HG03457 (cell line): ENCODE measurements at regions not wholly inside any gene's neighbourhood (a gene's known extent, or its start where the extent isn't known, plus 50 kb on each side); places are given as distances from the start of the nearest gene placed in this dataset.

Source experiments
- ATAC-seq: cut with Tn5 transposase; IDR thresholded peaks from one replicate; pipeline ENCODE4 v1.9.1; 2021; ENCODE audit warnings: moderate number of reproducible peaks; ENCODE audit not compliant: unreplicated experiment

DNA sequence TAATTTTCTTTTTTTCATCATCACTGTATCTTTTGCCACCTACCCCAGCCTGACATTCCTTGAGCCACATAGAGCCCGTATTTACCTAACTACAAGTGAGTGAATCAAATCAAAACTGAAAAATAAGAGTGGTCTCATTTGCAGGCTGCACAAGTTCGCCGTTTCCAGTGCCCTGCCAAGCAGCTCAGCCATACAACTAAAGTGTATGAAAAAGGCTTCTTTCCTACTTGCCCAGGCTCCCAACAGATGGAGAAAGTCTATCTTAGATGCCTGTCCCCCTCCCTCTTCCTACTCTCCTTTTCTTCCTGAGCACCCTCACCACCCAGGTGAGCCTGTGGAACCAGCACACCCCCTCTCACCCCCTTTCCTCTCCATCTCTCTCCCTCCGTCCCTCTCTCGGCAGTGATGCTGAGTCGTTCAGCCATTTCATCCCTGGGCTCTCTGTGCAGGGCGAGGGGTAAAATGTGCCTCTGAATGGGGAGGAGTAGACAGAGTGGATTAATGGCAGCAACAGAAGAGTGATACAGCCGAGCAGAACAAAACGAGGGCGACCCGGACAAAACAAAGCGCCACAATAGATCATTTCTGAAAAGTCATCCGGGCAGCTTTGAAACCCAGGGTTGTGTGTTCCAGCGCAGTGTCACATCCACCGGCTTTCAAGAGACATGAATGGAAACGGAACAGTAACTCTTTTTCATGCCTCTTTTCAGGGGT lies 65.0 kb upstream of the POU3F3 start:
- no peak for ATAC-seq

DNA sequence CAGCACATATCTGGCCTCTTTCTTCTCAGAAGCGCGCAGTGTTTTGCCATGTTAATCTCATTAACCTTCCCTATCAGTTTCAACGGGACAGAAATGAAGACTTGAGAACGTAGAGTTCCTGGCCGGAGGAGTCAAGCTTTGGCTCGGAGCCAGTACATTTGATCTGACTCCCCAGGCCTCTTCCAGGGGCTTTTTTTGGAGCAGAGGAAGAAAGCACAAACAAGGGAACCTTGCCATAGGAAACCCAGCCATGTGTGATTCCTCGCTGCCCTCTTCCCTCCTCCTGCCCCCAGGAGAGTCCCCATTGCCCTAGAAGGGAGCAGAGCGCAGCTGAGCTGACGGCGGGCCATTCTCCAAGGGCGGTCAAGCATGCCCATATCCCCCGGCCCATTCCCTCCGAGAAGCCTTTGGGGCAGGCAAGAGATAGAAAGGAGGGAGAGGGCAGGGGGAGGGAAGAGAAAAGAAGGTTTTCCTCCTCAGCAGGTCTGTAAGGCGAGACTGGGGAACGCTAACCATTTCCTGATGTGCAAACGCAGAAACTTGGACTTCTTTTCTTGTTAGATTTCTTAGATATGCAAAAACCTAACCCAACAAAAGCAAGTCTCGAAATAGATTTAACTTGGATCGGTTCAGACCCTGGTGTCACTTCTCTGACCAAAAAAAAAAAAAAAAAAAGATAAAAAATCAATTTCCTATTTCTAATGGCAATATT lies 63.7 kb upstream of the POU3F3 start:
- no peak for ATAC-seq

GRCh38 chr2:104790901-104791495 lies 62.9 kb upstream of the POU3F3 start:
- no peak for ATAC-seq

DNA sequence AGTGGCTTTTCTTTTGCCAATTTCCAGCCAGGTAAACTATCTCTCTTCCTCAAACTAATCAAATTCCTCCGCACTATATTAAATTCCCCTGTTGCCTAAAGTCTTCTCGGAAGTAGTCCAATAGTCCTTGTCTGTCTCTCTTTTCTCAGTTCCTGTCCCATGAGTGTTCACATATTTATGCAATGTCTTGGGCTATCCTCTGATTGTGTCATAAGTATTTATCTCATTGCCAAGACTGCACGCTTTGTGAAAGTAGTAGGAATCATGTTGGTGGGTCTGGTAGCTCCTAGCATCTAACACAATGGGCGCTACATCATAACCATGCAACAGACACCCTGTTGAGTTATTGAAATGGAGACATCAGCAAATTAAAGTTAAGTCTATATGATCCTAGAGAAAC lies 59.9 kb upstream of the POU3F3 start:
- no peak for ATAC-seq

DNA sequence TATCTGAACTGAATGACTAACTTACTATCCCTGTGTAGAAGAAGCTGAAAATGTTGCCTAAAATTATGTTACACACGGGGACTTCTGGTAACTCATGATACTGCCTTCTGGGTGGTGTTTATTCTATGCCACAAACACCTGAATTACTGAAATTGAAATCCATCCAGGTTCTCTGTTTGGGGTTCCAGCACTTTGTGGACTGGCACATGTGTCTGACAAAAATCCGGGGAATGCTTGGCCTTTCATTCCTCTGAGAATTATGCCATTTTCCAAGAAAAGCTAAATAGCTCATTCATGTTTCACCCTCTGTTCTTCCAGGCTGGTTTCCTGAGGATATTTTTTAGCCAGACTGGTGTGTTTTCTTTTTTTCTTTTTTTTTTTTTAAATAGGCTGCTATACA lies 59.5 kb upstream of the POU3F3 start:
- no peak for ATAC-seq
